Mesodermal cell (in vitro differentiated cells): ENCODE measurements at regions not wholly inside any gene's neighbourhood (a gene's known extent, or its start where the extent isn't known, plus 50 kb on each side); places are given as distances from the start of the nearest gene placed in this dataset.

ENCODE experiments used
- H3K27ac ChIP-seq: 2 replicates; pipeline ENCODE4 v1.7.0; 2013; ENCODE audit warnings: mild to moderate bottlenecking, low read depth, low read length, moderate library complexity; ENCODE audit not compliant: severe bottlenecking
- H3K36me3 ChIP-seq: 2 replicates; pipeline ENCODE4 v1.7.1; 2013; ENCODE audit warnings: mild to moderate bottlenecking, low read length, moderate library complexity; ENCODE audit not compliant: control insufficient read depth, insufficient read depth
- H3K4me1 ChIP-seq: one replicate; pipeline ENCODE4 v1.7.1; 2013; ENCODE audit warnings: mild to moderate bottlenecking, low read length; ENCODE audit not compliant: insufficient read depth, control insufficient read depth, poor library complexity, severe bottlenecking
- H3K4me3 ChIP-seq: 2 replicates; pipeline ENCODE4 v1.7.0; 2013; ENCODE audit warnings: low read length, control low read depth, mild to moderate bottlenecking; ENCODE audit not compliant: insufficient read depth, poor library complexity, severe bottlenecking; ENCODE audit errors: extremely low read depth
- H3K9me3 ChIP-seq: 2 replicates; pipeline ENCODE4 v1.7.1; 2013; ENCODE audit warnings: mild to moderate bottlenecking, low read length, moderate library complexity; ENCODE audit not compliant: control insufficient read depth
- WGBS, 2 experiments: methylation state at CpG; one replicate each; pipeline ENCODE4 v1.1.5; 2013; ENCODE audit warnings: missing lambda C conversion rate in 2 of 2; ENCODE audit not compliant: insufficient coverage in 2 of 2; 5-methylcytosine and 5-hydroxymethylcytosine counted together

DNA sequence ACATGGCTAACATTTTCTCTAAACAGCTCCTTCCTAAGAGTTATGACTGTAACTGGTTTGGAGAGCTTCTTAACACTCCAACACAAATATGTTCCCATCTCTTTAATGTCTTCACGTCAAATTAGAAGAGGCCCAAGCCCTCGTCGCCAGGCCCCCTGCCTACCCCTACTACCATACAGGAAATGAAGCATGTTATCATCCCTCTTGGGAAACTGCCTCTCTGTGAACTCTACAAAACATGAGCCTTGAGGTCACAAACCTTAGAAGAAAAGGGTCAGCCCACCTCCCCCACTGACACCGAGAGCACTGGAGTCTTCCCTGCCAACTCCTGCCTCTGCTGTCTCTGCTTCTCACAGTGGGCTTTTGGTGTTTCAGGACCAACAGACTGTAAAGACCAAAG, 243.1 kb upstream of the STT3B start:
- no peaks in the 10 kb centered on the region for H3K9me3 ChIP-seq
- WGBS, 2 experiments, result 40 to 88% methylated on average over 1 to 3 of the region's 4 CpGs
- H3K4me3 ChIP-seq, result no peak overlapping the region
- H3K4me1 ChIP-seq, result peaks cover 35% of the 10 kb centered on the region
- H3K36me3 ChIP-seq, result no peaks in the 10 kb centered on the region
- H3K27ac ChIP-seq, result peak overlapping the region; percentile 87

DNA sequence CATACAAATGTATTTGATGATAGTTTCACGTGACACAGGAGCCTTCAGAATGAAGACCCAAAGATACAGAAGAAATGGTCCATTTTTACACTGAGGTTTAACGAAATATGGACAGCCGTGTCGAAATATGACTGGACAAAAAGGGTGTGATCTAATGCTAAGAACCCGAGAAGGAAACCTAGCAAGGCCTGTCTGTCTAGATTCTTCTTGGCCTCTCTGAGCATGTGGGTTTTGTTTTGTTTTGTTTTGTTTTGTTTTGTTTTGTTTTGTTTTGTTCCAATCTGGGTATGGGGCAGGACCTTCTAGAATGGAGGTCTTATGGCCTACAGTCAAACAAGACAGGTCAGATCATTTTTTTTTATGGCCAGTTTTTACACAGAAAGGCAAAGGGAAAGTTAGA, 242.7 kb upstream of the STT3B start:
- Histone ChIP-seq H3K4me3 (no peak overlapping the region), H3K27ac (peak overlapping the region; percentile 87), H3K36me3 (no peaks in the 10 kb centered on the region), H3K9me3 (no peaks in the 10 kb centered on the region), H3K4me1 (peaks cover 35% of the 10 kb centered on the region)
- WGBS, 2 experiments, result 92 to 96% methylated on average over 5 of the region's 5 CpGs

DNA sequence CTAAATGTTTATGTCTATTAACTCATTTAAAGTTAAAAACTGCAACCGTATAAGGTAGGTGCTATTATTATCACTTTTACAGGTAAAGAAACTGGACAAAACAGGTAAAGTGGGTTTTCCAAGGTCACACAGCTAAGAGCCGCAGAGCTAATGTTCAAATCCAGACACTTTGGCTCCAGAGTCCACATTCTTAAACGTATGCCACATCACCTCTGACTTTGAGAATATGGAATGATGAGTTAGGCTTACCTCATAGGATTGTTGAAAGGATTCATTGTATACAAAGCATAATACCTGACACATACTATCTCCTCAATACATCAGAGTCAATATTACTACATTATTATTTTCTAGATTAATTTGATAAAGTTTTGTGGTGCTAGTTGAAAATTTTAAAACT, 240.9 kb upstream of the STT3B start:
- WGBS, 2 experiments, result 100% methylated on average over 1 of the region's 3 CpGs; no CpG with 5 or more reads in 1 of the 2 experiments
- Histone ChIP-seq H3K9me3 (no peaks in the 10 kb centered on the region), H3K4me3 (no peak overlapping the region)

DNA sequence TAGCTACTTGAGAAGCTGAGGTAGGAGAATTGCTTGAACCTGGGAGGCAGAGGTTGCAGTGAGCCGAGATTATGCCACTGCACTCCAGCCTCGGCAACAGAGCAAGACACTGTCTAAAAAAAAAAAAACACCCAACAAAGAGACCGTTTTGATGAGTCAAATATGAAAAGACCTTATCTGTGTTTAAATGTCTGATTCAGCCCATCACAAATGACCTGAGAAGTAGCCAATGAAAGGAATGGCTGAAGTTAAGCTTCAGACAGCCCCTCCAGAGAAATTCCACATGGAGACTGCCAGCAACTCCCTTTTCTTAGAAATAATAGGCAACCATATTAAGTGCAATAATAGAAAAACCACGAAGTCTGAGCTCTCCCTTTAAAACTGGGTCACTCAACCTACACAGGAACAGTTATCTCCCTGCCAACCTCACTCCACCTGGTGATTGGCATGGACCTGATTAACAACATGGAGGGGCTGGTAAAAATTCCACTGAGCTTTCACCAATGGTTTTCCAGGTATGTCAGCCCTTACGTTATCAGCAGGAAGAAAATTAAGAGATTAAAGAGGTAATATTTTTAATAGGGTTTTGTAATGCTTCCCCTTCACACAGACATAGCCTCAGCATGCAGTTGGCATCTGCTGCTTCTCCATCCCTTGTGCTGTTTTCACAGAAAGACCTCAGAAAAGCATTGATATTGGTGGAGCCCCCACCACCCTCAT, 238.1 kb upstream of the STT3B start:
- H3K36me3 ChIP-seq, result no peaks in the 10 kb centered on the region
- H3K27ac ChIP-seq, result no peak overlapping the region
- H3K9me3 ChIP-seq, result peaks cover 8% of the 10 kb centered on the region
- H3K4me1 ChIP-seq, result peaks cover 16% of the 10 kb centered on the region
- no peak overlapping the region for H3K4me3 ChIP-seq
- WGBS, 2 experiments, result 80 to 83% methylated on average over 1 of the region's 5 CpGs

More for the DNA sequence above, 240.9 kb upstream of the STT3B start:
- no peaks in the 10 kb centered on the region for H3K36me3 ChIP-seq
- no peak overlapping the region for H3K27ac ChIP-seq
- peaks cover 35% of the 10 kb centered on the region for H3K4me1 ChIP-seq

DNA sequence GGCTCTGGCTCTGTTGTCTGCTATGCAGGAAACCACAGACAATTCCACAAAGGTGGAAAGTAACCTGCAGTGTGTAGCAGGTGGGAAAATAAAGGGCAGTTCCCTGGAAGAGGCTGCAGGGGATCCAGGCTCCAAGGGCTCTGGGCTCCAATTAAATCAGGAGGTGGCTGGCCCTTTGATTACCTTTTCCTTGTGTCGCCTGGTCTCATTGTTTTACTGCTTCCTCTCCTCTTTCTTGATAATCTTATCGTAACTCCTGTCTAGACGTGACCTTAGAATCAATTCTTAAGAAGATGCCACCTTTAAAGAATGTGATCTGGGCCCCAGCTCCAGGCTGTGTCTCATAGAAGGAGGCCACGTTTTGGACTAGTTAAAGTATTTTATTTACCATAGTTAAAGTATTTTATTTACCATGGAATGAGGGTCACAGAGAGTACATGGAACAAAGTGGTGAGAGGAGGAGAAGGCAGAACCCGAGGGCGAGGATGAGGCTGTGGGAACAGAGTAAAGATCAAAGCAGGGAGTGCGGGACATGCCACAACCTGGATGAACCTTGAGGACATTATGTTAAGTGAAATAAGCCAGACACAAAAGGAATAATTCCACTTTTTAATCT, 237.5 kb upstream of the STT3B start:
- WGBS, 2 experiments, result 86 to 93% methylated on average over 3 to 4 of the region's 7 CpGs

DNA sequence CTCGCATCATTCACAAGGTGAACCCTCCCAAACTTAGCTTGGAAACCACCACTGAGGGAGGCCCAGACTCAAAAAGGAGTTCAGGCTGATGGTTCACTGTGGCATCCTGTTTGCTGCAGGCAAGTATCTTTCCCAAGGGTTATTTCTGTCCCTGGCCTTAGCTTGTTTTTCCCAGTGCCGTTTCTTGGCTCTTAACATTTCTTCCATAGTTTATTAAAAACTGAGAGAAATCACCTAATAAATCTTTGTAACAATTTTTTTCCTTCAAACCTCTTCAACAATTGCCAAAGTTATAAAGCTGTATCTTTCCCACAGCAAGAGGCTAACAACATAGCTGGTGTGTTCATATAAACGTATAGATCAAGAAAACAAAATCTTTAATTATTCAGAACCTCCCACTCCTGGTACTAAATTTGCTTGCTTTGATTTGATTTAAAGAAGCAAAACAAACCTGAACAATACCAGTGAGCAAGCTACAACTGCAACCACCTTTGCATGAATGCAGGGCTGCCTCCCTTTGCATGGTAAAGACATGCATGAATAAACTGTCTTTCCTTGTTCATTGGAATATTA, 234.9 kb upstream of the STT3B start:
- Histone ChIP-seq H3K4me3 (no peak overlapping the region), H3K27ac (no peak overlapping the region), H3K9me3 (peaks cover 8% of the 10 kb centered on the region), H3K36me3 (no peaks in the 10 kb centered on the region), H3K4me1 (no peaks in the 10 kb centered on the region)
- WGBS, 2 experiments, result 90 to 93% methylated on average over 1 to 2 of the region's 3 CpGs

More for the DNA sequence above, 237.5 kb upstream of the STT3B start:
- Histone ChIP-seq H3K4me3 (no peak overlapping the region), H3K4me1 (peaks cover 9% of the 10 kb centered on the region), H3K27ac (no peak overlapping the region), H3K9me3 (peaks cover 8% of the 10 kb centered on the region), H3K36me3 (no peaks in the 10 kb centered on the region)

DNA sequence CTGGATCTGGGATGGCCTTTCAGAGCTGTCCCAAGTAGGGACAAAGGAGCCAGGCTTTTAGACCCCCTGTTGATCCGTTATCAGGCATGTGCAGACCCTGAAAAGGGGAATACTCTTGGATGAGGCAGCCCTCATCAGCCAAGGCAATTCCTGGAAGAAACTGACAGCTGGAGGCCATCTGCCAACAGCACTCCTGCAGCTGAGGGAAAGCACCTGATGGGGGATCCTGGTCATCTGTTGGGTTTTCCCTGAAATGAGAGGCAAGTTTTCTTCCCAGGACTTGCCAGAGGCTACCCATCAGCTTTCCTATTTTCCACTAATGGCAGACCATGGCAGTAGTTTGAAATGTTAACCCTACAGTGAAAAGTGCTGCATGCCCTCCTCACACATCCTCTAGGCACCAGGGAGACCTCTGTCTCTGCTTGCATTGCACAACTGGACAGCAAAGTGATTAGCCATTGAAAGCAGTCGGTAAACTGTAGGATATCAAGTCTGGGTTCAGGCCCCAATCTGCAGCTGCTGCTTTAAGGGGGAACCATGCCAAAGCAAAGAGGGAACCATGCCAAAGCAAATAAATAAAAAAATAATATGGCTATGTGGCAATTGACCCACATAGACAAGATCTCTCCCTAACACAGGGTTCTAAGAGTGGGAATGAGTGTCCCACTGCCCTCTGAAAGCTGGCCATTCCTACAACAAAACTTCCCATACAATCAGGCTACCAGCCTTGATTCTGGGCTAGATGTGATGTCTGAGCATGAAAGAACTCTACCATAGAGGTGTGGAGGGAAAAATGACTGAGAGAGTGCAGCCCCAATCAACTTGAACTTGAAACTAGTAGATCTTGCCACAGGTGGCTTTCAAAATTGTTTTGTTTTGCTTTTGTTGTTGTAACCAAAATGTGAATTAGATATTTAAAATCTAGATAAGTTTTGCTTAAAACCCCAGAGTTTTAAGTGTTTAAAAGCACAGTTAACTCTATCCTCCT, 232.0 kb upstream of the STT3B start:
- Histone ChIP-seq H3K4me1 (no peaks in the 10 kb centered on the region), H3K4me3 (no peak overlapping the region), H3K27ac (no peak overlapping the region), H3K36me3 (no peaks in the 10 kb centered on the region), H3K9me3 (peaks cover 8% of the 10 kb centered on the region)
- WGBS, 2 experiments, result 79 to 81% methylated on average over 2 of the region's 2 CpGs

DNA sequence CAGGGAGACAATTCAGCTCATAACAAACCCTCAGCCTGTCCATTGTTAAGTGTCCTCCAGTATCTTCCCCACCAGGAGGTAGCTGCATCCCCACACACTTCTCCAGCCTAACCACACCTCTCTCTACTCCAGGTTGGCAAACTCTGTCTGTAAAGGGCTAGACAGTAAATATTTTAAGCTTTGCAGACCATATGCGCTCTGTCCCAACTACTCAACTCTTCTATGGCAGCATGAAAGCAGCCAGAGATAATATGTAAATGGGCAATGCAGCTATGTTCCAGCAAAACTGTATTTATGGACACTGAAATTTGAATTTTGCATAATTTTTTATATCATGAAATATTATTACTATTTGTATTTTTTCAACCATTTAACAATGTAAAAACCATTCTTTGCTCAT, 230.4 kb upstream of the STT3B start:
- no peak overlapping the region for H3K4me3 ChIP-seq
- peaks cover 8% of the 10 kb centered on the region for H3K9me3 ChIP-seq
- WGBS, 2 experiments, result 100% methylated on average over 1 of the region's 1 CpG; no CpG with 5 or more reads in 1 of the 2 experiments
- no peak overlapping the region for H3K27ac ChIP-seq
- no peaks in the 10 kb centered on the region for H3K4me1 ChIP-seq
- no peaks in the 10 kb centered on the region for H3K36me3 ChIP-seq

DNA sequence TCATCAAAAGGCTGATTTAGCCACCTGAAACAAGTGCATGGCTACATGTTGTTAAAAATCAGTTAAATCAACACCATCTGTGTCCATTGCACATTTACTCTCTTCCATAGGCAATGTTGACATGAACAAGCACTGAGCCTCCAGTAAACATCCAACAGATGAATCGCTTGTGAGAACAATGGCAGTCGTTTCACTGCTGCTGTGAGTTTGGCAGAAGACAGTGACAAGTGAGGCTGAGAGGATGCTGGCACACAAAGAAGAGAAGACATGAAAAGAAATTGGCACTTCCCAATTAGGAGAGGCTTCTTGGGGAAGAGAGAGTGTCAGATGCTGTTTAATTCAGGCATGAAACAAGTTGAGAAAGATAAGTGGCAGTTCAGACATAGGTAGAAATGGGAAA, 227.4 kb upstream of the STT3B start:
- no peaks in the 10 kb centered on the region for H3K36me3 ChIP-seq
- H3K9me3 ChIP-seq, result no peaks in the 10 kb centered on the region
- H3K4me3 ChIP-seq, result no peak overlapping the region
- H3K27ac ChIP-seq, result no peak overlapping the region
- 81 to 88% methylated on average over 2 of the region's 2 CpGs for WGBS, 2 experiments
- no peaks in the 10 kb centered on the region for H3K4me1 ChIP-seq

DNA sequence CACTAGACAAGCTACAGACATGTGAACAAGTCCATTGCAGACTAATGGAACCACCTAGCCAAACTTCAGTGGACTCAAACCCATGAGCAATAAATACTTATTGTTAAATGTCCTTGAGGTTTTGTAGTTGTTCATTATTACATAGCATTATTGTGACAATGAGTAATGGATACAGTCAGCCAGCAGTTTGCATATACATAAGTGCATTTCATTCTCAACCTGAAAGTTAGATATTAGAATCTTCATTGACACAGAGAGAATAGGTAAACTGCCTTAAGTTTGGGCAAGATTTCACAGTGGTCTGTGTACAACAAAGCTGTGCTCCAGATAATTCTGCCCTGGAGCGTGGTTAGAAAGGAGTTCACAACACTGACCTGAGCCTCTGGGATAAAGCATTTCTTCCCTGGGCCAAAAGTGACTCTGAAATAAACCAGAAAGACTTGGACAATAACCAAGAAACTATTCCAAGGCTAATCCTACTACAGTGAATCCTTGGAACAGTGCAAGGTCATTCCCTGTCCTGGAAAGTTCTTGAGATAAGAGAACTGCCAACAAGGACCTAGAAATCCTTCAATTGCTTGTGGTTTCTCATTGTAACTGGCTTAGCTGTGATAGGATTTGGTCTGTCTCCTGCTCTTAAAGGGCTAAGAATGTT, 225.5 kb upstream of the STT3B start:
- Histone ChIP-seq H3K27ac (no peak overlapping the region), H3K4me1 (no peaks in the 10 kb centered on the region), H3K4me3 (no peak overlapping the region), H3K9me3 (no peaks in the 10 kb centered on the region), H3K36me3 (no peaks in the 10 kb centered on the region)
- 82 to 100% methylated on average over 1 of the region's 1 CpG for WGBS, 2 experiments
